ENCODE measurements at regions not wholly inside any gene's neighbourhood (a gene's known extent, or its start where the extent isn't known, plus 50 kb on each side); places are given as distances from the start of the nearest gene placed in this dataset.

GRCh38 chr6:141426400-141426980 lies 706.2 kb upstream of the GJE1 start:
- Mint-ChIP-seq H3K36me3 (peaks cover 1% of the 10 kb centered on the region), H3K27ac (no peak overlapping the region), H3K9me3 (peaks cover 16% of the 10 kb centered on the region), H3K4me1 (no peaks in the 10 kb centered on the region), H3K4me3 (no peak overlapping the region), H3K27me3 (no peaks in the 10 kb centered on the region)
- DNase-seq = no peak
- CTCF ChIA-PET = no interaction called here

GRCh38 chr6:141421378-141421777 lies 711.3 kb upstream of the GJE1 start:
- H3K4me1 Mint-ChIP-seq = no peaks in the 10 kb centered on the region
- DNase-seq = no peak
- H3K36me3 Mint-ChIP-seq = peaks cover 1% of the 10 kb centered on the region
- H3K9me3 Mint-ChIP-seq = peaks cover 11% of the 10 kb centered on the region
- CTCF ChIA-PET = no interaction called here
- no peaks in the 10 kb centered on the region for H3K27me3 Mint-ChIP-seq
- H3K4me3 Mint-ChIP-seq = no peak overlapping the region
- H3K27ac Mint-ChIP-seq = no peak overlapping the region

GRCh38 chr6:141418076-141418475 lies 714.6 kb upstream of the GJE1 start:
- Mint-ChIP-seq H3K27me3 (no peaks in the 10 kb centered on the region), H3K4me3 (no peak overlapping the region), H3K27ac (no peak overlapping the region), H3K36me3 (no peaks in the 10 kb centered on the region), H3K4me1 (no peaks in the 10 kb centered on the region), H3K9me3 (no peaks in the 10 kb centered on the region)
- CTCF ChIA-PET = no interaction called here
- DNase-seq = no peak

DNA sequence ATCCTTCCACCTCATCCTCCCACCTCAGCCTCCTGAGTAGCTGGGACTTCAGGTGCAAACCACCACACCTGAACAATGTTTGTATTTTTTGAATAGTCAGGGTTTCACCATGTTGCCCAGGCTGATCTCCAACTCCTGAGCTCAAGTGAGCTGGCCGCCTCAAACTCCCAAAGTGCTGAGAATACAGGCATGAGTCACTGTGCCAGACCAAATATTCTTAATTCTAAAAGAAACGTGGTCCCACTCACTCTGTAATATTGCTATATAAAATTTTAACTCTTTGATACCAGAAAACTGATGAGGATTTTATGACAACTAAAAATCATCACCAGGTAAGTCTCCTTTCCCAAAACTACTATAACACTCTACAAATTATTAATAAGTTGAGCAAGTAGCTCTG lies 716.8 kb upstream of the GJE1 start:
- CTCF ChIA-PET = no interaction called here
- no peaks in the 10 kb centered on the region for H3K9me3 Mint-ChIP-seq
- H3K27ac Mint-ChIP-seq = no peak overlapping the region
- H3K27me3 Mint-ChIP-seq = no peaks in the 10 kb centered on the region
- no peak for DNase-seq
- no peaks in the 10 kb centered on the region for H3K36me3 Mint-ChIP-seq
- no peaks in the 10 kb centered on the region for H3K4me1 Mint-ChIP-seq
- no peak overlapping the region for H3K4me3 Mint-ChIP-seq

DNA sequence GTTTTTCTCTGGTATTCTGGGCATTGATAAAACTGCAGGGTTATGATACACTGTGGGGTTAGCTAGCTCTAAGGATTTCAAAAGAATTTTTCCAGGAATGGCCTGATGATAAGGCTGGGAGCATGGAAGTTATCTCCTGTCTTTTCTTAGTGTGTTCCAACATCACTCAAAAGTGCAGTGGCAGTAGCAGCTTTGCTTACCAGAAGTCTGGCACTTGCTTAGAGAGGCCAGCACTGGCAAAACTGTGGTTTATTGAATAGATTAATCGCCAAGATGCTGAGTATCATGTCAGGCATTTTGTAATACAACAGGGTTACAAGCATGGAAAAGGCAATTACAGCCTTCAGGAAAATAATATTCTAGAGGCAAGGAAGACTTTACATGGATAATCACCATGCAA lies 719.5 kb upstream of the GJE1 start:
- peaks cover 3% of the 10 kb centered on the region for H3K36me3 Mint-ChIP-seq
- no peaks in the 10 kb centered on the region for H3K4me1 Mint-ChIP-seq
- DNase-seq = no peak
- H3K9me3 Mint-ChIP-seq = peaks cover 12% of the 10 kb centered on the region
- H3K27ac Mint-ChIP-seq = no peak overlapping the region
- H3K27me3 Mint-ChIP-seq = no peaks in the 10 kb centered on the region
- CTCF ChIA-PET = no interaction called here
- no peak overlapping the region for H3K4me3 Mint-ChIP-seq

- Mint-ChIP-seq H3K36me3 (peaks cover 4% of the 10 kb centered on the region), H3K27me3 (no peaks in the 10 kb centered on the region), H3K9me3 (peaks cover 15% of the 10 kb centered on the region), H3K4me1 (peaks cover 10% of the 10 kb centered on the region), H3K4me3 (no peak overlapping the region), H3K27ac (no peak overlapping the region)
- no peak for DNase-seq
- CTCF ChIA-PET = no interaction called here
These were observed 726.0 kb upstream of the GJE1 start for GRCh38 chr6:141406761-141407160.

- H3K9me3 Mint-ChIP-seq = peaks cover 9% of the 10 kb centered on the region
- CTCF ChIA-PET = no interaction called here
- H3K27me3 Mint-ChIP-seq = no peaks in the 10 kb centered on the region
- H3K36me3 Mint-ChIP-seq = peaks cover 1% of the 10 kb centered on the region
- peaks cover 10% of the 10 kb centered on the region for H3K4me1 Mint-ChIP-seq
- no peak overlapping the region for H3K4me3 Mint-ChIP-seq
- H3K27ac Mint-ChIP-seq = no peak overlapping the region
- DNase-seq = no peak
These were observed 728.9 kb upstream of the GJE1 start for GRCh38 chr6:141403827-141404226.

DNA sequence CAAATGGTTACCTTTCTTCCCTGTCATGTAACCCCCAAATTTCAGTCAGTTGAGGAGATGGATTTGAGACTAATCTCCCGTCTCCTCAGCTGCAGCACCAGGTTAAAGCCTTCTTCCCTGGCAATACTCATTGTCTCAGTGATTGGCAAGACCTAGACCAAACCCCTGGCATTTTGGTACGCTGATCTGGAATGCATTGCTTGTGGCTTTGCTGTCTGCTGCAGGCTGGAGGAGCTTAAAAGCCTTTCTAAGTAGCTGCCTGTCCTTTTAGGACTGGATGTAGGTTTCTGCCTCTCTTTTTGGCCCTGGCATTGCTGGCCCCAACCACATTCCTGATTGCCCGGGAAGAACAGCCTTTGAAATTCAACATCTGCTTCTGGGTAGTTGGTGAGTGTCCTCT lies 729.6 kb upstream of the GJE1 start:
- no peaks in the 10 kb centered on the region for H3K27me3 Mint-ChIP-seq
- H3K4me3 Mint-ChIP-seq = no peak overlapping the region
- no peak for DNase-seq
- H3K4me1 Mint-ChIP-seq = peaks cover 10% of the 10 kb centered on the region
- peaks cover 1% of the 10 kb centered on the region for H3K36me3 Mint-ChIP-seq
- H3K27ac Mint-ChIP-seq = no peak overlapping the region
- H3K9me3 Mint-ChIP-seq = peaks cover 3% of the 10 kb centered on the region
- CTCF ChIA-PET = no interaction called here

DNA sequence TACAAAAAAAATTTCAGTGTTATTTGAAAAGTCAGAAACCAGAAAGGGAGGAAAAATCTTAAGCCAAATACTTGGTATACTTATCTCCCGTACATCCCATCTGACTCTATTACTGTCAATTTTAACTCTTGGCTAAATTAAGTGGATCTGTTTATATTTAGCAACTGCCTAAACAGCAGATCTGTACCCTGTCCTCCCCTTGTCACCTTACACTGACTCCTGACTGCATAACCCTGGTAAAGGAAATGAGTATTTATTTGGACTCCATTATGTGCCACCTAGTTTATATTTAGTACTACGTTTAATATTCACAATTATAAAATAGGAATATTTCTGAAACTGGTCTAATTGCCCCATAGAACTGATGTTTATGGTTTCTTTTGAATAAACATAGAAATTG lies 730.2 kb upstream of the GJE1 start:
- peaks cover 10% of the 10 kb centered on the region for H3K4me1 Mint-ChIP-seq
- no peaks in the 10 kb centered on the region for H3K27me3 Mint-ChIP-seq
- CTCF ChIA-PET = no interaction called here
- no peak for DNase-seq
- H3K27ac Mint-ChIP-seq = no peak overlapping the region
- H3K36me3 Mint-ChIP-seq = no peaks in the 10 kb centered on the region
- no peak overlapping the region for H3K4me3 Mint-ChIP-seq
- peaks cover 3% of the 10 kb centered on the region for H3K9me3 Mint-ChIP-seq

- H3K27ac Mint-ChIP-seq = no peak overlapping the region
- CTCF ChIA-PET = no interaction called here
- no peaks in the 10 kb centered on the region for H3K27me3 Mint-ChIP-seq
- no peaks in the 10 kb centered on the region for H3K36me3 Mint-ChIP-seq
- no peak overlapping the region for H3K4me3 Mint-ChIP-seq
- DNase-seq = no peak
- peaks cover under 1% of the 10 kb centered on the region for H3K9me3 Mint-ChIP-seq
- H3K4me1 Mint-ChIP-seq = peaks cover 10% of the 10 kb centered on the region
These were observed 730.9 kb upstream of the GJE1 start for GRCh38 chr6:141401851-141402250.

GRCh38 chr6:141401168-141401567 lies 731.6 kb upstream of the GJE1 start:
- DNase-seq = no peak
- CTCF ChIA-PET = no interaction called here

GRCh38 chr6:141398949-141399348 lies 733.8 kb upstream of the GJE1 start:
- H3K36me3 Mint-ChIP-seq = no peaks in the 10 kb centered on the region
- no peaks in the 10 kb centered on the region for H3K9me3 Mint-ChIP-seq
- no peak overlapping the region for H3K4me3 Mint-ChIP-seq
- peaks cover 10% of the 10 kb centered on the region for H3K4me1 Mint-ChIP-seq
- DNase-seq = no peak
- no peaks in the 10 kb centered on the region for H3K27me3 Mint-ChIP-seq
- no peak overlapping the region for H3K27ac Mint-ChIP-seq
- CTCF ChIA-PET = no interaction called here

More at GRCh38 chr6:141401168-141401567, 731.6 kb upstream of the GJE1 start:
- H3K9me3 Mint-ChIP-seq = no peaks in the 10 kb centered on the region
- H3K27ac Mint-ChIP-seq = no peak overlapping the region
- H3K4me1 Mint-ChIP-seq = peaks cover 10% of the 10 kb centered on the region
- H3K4me3 Mint-ChIP-seq = no peak overlapping the region
- H3K27me3 Mint-ChIP-seq = no peaks in the 10 kb centered on the region
- no peaks in the 10 kb centered on the region for H3K36me3 Mint-ChIP-seq

DNA sequence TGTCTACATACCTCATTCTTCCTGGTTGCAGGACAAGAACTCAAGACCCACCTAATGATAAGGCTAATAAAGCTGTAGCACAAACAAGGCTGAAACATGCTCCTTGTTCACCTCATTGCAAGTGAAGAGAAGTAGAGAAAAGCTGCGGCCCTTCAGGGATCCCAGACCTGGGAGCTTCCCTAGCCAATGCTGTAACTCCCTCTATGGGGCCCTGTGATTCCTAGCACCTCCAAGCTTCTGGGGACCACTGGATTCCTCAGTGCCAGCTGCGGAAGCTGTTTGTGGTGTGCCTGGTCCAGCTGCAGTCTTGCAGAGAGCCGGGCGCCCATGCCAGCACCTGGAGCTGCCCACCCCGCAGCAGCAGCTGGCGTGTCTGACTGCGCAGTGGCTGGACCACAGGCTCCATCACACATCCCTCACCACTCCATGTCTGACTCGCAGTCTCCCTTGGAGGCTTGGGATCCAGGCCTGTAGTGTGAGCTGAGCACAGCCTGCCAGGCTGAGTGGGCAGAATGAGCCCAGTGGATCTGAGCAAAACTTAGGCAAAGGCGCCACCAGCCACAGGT lies 737.2 kb upstream of the GJE1 start:
- H3K27me3 Mint-ChIP-seq = no peaks in the 10 kb centered on the region
- no peaks in the 10 kb centered on the region for H3K9me3 Mint-ChIP-seq

DNA sequence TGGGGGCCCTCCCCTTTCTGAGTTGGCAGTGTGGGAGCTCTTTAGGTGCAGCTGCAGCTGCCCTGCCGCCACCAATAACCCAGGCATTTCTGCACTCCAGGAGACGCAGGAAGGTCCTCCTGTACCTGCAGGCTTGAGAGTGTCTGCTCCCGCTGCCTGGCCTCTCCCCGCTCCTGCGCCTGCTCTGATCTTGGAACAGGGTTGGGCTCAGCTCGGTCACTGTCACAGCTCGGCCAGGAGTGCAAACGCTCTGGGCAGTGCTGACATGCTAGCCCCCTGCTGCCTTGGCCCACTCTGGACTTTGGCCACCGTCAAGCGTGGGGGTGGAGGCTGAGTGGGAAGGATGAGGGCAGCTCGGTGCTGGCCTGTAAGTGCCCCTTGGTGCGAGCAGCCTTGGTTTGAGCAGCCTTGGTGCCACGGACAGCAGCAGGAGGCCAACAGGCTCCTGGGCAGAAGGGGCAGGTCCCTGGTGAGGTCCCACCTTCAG lies 738.1 kb upstream of the GJE1 start:
- H3K27ac Mint-ChIP-seq = no peak overlapping the region
- H3K4me3 Mint-ChIP-seq = no peak overlapping the region
- CTCF ChIA-PET = no interaction called here
- H3K9me3 Mint-ChIP-seq = no peaks in the 10 kb centered on the region
- H3K4me1 Mint-ChIP-seq = no peaks in the 10 kb centered on the region
- no peaks in the 10 kb centered on the region for H3K27me3 Mint-ChIP-seq
- DNase-seq = no peak
- H3K36me3 Mint-ChIP-seq = no peaks in the 10 kb centered on the region

More for the DNA sequence above, 737.2 kb upstream of the GJE1 start:
- no peak for DNase-seq
- CTCF ChIA-PET = no interaction called here
- no peak overlapping the region for H3K4me3 Mint-ChIP-seq
- H3K4me1 Mint-ChIP-seq = no peaks in the 10 kb centered on the region
- H3K27ac Mint-ChIP-seq = no peak overlapping the region
- no peaks in the 10 kb centered on the region for H3K36me3 Mint-ChIP-seq

DNA sequence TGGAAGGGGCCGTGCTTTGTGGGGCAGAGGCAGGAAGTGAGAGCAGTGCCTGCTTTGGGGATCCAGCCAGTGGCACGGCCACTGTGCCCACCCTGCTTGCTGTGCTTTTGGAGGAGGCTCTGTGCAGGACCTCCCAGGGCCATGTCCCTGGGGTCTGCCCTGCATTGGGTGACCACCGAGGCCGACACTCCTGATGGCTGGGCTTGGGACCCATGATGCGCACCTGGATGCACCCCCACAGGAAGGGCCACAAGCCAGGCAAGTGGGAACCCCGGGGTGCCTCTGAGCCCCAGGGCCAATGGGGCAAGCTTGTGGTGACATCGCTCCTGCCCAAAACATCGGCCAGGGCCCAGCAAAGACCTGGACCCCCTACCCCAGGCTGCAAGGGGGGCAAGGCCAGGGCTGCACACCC lies 738.6 kb upstream of the GJE1 start:
- Mint-ChIP-seq H3K9me3 (no peaks in the 10 kb centered on the region), H3K27me3 (no peaks in the 10 kb centered on the region), H3K36me3 (no peaks in the 10 kb centered on the region), H3K27ac (no peak overlapping the region), H3K4me1 (no peaks in the 10 kb centered on the region), H3K4me3 (no peak overlapping the region)
- CTCF ChIA-PET = no interaction called here
- DNase-seq = no peak
